Activated CD8-positive, alpha-beta T cell treated with anti-CD3 and anti-CD28 coated beads for 36 hours (primary cell): ENCODE measurements at regions not wholly inside any gene's neighbourhood (a gene's known extent, or its start where the extent isn't known, plus 50 kb on each side); places are given as distances from the start of the nearest gene placed in this dataset.

Experiments
- ATAC-seq: fragments of 200-7000 bp; cut with Tn5 transposase; one replicate; pipeline ENCODE4 v1.10.0; 2021; ENCODE audit warnings: mild to moderate bottlenecking, moderate library complexity
- CTCF ChIA-PET: fragments of 350-600 bp; sonication (Branson Sonifier 250); formaldehyde crosslinking; loops from one replicate; lab custom pipeline; 2021; ENCODE audit warnings: antibody characterized with exemption; lab: Charles Lee
- POLR2A ChIA-PET: fragments of 350-600 bp; sonication (Branson Sonifier 250); formaldehyde crosslinking; loops from one replicate; lab custom pipeline; 2021; ENCODE audit warnings: antibody characterized with exemption; lab: Charles Lee
- DNase-seq: peaks from one replicate; pipeline ENCODE4 v3.0.0-alpha.2; 2020
- H3K27ac Mint-ChIP-seq: one replicate; pipeline ENCODE4 v1.8.0; 2021; ENCODE audit warnings: mild to moderate bottlenecking, mixed read lengths
- H3K27me3 Mint-ChIP-seq: one replicate; pipeline ENCODE4 v1.8.0; 2021; ENCODE audit warnings: mixed read lengths
- H3K36me3 Mint-ChIP-seq: one replicate; pipeline ENCODE4 v1.8.0; 2021; ENCODE audit warnings: low read depth, mixed read lengths
- H3K4me1 Mint-ChIP-seq: one replicate; pipeline ENCODE4 v1.8.0; 2021; ENCODE audit warnings: low read depth, mixed read lengths
- H3K4me3 Mint-ChIP-seq: one replicate; pipeline ENCODE4 v1.8.0; 2021; ENCODE audit warnings: mild to moderate bottlenecking, moderate library complexity, mixed read lengths
- H3K9me3 Mint-ChIP-seq: one replicate; pipeline ENCODE4 v1.8.0; 2021; ENCODE audit warnings: mixed read lengths
- intact Hi-C: fragments of 100-400 bp; cut with micrococcal nuclease; formaldehyde crosslinking; loops from one replicate; pipeline ENCODE4 v1.10.0; 2022
- TF ChIP-seq, protein P1 (sequence below): fragments of 200-600 bp; IDR thresholded peaks from one replicate; pipeline ENCODE4 v1.8.0; 2022; ENCODE audit warnings: antibody characterized with exemption, mild to moderate bottlenecking

DNA sequence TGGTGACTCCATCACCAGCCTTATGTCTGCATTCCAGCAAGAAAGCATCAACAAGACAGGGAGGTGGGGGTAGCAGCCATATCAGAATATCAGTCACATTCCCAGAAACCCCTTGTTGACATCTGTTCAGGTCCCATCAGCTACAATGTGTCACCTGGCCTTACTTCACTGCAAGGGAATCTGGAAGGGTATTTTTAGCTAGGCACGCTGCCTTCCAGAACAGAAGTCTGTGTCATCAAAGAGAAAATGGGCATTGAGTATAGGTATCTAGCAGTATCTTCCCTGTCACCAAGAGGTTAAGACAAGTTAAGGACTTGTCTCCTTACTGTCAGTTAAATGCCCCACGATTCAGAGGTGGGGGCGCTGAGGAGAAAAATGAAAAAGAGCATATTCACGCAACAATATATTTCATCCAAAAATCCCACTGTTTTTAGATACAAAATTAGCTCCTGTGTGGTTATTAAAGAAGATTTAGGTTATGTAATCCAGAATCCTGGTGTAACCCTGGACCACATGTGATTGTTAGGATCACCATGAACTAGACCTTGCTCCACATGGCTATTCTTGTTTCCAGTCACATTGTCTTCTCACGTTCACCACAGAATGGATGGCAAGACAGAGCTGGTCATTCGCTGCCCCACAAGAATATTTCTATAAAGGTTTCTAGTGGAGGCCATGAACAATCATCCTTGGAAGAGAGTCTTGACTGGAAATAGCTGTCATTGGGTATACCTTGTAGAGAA lies 60.0 kb upstream of the PDHA1 start:
- no peaks in the 10 kb centered on the region for H3K36me3 Mint-ChIP-seq
- intact Hi-C loops = no loop called here
- DNase-seq (no peak), ATAC-seq (no peak)
- ChIA-PET POLR2A (no interaction called here), CTCF (no interaction called here)
- H3K27me3 Mint-ChIP-seq = peaks cover 1% of the 10 kb centered on the region
- H3K9me3 Mint-ChIP-seq = no peaks in the 10 kb centered on the region
- TF ChIP-seq, protein P1, sequence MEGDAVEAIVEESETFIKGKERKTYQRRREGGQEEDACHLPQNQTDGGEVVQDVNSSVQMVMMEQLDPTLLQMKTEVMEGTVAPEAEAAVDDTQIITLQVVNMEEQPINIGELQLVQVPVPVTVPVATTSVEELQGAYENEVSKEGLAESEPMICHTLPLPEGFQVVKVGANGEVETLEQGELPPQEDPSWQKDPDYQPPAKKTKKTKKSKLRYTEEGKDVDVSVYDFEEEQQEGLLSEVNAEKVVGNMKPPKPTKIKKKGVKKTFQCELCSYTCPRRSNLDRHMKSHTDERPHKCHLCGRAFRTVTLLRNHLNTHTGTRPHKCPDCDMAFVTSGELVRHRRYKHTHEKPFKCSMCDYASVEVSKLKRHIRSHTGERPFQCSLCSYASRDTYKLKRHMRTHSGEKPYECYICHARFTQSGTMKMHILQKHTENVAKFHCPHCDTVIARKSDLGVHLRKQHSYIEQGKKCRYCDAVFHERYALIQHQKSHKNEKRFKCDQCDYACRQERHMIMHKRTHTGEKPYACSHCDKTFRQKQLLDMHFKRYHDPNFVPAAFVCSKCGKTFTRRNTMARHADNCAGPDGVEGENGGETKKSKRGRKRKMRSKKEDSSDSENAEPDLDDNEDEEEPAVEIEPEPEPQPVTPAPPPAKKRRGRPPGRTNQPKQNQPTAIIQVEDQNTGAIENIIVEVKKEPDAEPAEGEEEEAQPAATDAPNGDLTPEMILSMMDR = no peak
- H3K4me1 Mint-ChIP-seq = no peaks in the 10 kb centered on the region
- no peak overlapping the region for H3K4me3 Mint-ChIP-seq
- H3K27ac Mint-ChIP-seq = no peak overlapping the region

GRCh38 chrX:19285857-19286256 lies 57.9 kb upstream of the PDHA1 start:
- no peak overlapping the region for H3K4me3 Mint-ChIP-seq
- ChIA-PET POLR2A (no interaction called here), CTCF (no interaction called here)
- no peak for DNase-seq
- H3K27ac Mint-ChIP-seq = no peak overlapping the region
- no peak for ATAC-seq
- TF ChIP-seq, protein P1 = no peak
- intact Hi-C loops = no loop called here
- H3K4me1 Mint-ChIP-seq = no peaks in the 10 kb centered on the region
- H3K36me3 Mint-ChIP-seq = no peaks in the 10 kb centered on the region
- H3K9me3 Mint-ChIP-seq = no peaks in the 10 kb centered on the region
- peaks cover 8% of the 10 kb centered on the region for H3K27me3 Mint-ChIP-seq

DNA sequence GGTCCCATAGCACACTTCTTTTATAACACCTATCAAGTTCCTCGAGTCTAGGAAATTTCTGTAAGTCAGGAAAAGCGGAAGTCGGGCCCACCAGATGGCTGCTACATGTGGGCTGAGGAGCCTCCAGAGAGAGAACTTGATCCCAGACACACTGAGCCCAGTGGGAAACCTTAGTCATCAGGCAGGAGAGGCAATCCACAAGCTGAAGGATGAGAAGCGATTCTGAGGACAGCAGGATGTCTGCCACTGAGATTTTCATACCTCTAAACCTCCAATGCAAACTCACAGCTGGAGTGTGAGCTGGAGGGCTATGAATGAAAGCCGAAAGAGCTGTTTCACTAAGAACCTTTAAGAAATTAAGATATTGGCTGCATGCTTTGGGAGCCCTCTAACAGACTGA lies 52.6 kb upstream of the PDHA1 start:
- Mint-ChIP-seq H3K4me1 (no peaks in the 10 kb centered on the region), H3K27ac (no peak overlapping the region), H3K4me3 (no peak overlapping the region), H3K36me3 (no peaks in the 10 kb centered on the region), H3K9me3 (no peaks in the 10 kb centered on the region), H3K27me3 (peaks cover 9% of the 10 kb centered on the region)
- POLR2A ChIA-PET = no interaction called here
- TF ChIP-seq, protein P1 = no peak
- ATAC-seq (no peak), DNase-seq (no peak)
- intact Hi-C loops = no loop called here
- CTCF ChIA-PET = no interaction called here

GRCh38 chrX:19293606-19294325 lies 50.0 kb upstream of the PDHA1 start:
- no peak overlapping the region for H3K27ac Mint-ChIP-seq
- ATAC-seq = no peak
- POLR2A ChIA-PET = no interaction called here
- H3K9me3 Mint-ChIP-seq = no peaks in the 10 kb centered on the region
- intact Hi-C loops = no loop called here
- H3K4me1 Mint-ChIP-seq = no peaks in the 10 kb centered on the region
- CTCF ChIA-PET = no interaction called here
- H3K36me3 Mint-ChIP-seq = no peaks in the 10 kb centered on the region
- H3K4me3 Mint-ChIP-seq = no peak overlapping the region
- DNase-seq = no peak
- TF ChIP-seq, protein P1 = no peak
- peaks cover 9% of the 10 kb centered on the region for H3K27me3 Mint-ChIP-seq
